HG03460 (cell line): ENCODE measurements at regions not wholly inside any gene's neighbourhood (a gene's known extent, or its start where the extent isn't known, plus 50 kb on each side); places are given as distances from the start of the nearest gene placed in this dataset.
"Not testable (repeated sequence)": the region's sequence is repeated elsewhere in the genome, so short reads cannot be mapped to it uniquely, and the experiment has no call there.

ENCODE experiments used
- ATAC-seq: cut with Tn5 transposase; IDR thresholded peaks from one replicate; pipeline ENCODE4 v1.9.1; 2021; ENCODE audit not compliant: unreplicated experiment

- no peak for ATAC-seq
These were observed 466.0 kb downstream of the GJA1 start for GRCh38 chr6:121901432-121901831.

GRCh38 chr6:121904559-121904958 lies 469.1 kb downstream of the GJA1 start:
- ATAC-seq, result no peak

- no peak for ATAC-seq
These were observed 477.5 kb downstream of the GJA1 start for GRCh38 chr6:121912905-121913304.

- no peak for ATAC-seq
These were observed 481.9 kb downstream of the GJA1 start for GRCh38 chr6:121917263-121917829.

- no peak for ATAC-seq
These were observed 481.5 kb upstream of the HSF2 start for GRCh38 chr6:121917834-121918559.

GRCh38 chr6:121920616-121921015 lies 478.8 kb upstream of the HSF2 start:
- ATAC-seq, result no peak

- ATAC-seq, result no peak
These were observed 474.4 kb upstream of the HSF2 start for GRCh38 chr6:121925024-121925423.

GRCh38 chr6:121925534-121926255 lies 473.8 kb upstream of the HSF2 start:
- ATAC-seq, result no peak

- no peak for ATAC-seq
These were observed 470.2 kb upstream of the HSF2 start for GRCh38 chr6:121929301-121929700.

GRCh38 chr6:121932076-121932991 lies 467.1 kb upstream of the HSF2 start:
- no peak for ATAC-seq

- ATAC-seq, result no peak
These were observed 465.0 kb upstream of the HSF2 start for GRCh38 chr6:121934451-121934850.

- no peak for ATAC-seq
These were observed 458.7 kb upstream of the HSF2 start for GRCh38 chr6:121940728-121941127.

- ATAC-seq, result no peak
These were observed 455.1 kb upstream of the HSF2 start for GRCh38 chr6:121944354-121944753.

GRCh38 chr6:121951123-121951522 lies 448.3 kb upstream of the HSF2 start:
- no peak for ATAC-seq

- no peak for ATAC-seq
These were observed 447.5 kb upstream of the HSF2 start for GRCh38 chr6:121951918-121952379.

- ATAC-seq, result not testable (repeated sequence)
These were observed 444.1 kb upstream of the HSF2 start for GRCh38 chr6:121955401-121955800.

- ATAC-seq, result no peak
These were observed 442.7 kb upstream of the HSF2 start for GRCh38 chr6:121956782-121957181.

- no peak for ATAC-seq
These were observed 440.0 kb upstream of the HSF2 start for GRCh38 chr6:121959501-121959900.

- no peak for ATAC-seq
These were observed 437.8 kb upstream of the HSF2 start for GRCh38 chr6:121961619-121962125.

GRCh38 chr6:121963826-121964225 lies 435.6 kb upstream of the HSF2 start:
- no peak for ATAC-seq

GRCh38 chr6:121965739-121966138 lies 433.7 kb upstream of the HSF2 start:
- ATAC-seq, result no peak
